SK-N-SH (cell line): ENCODE measurements at regions not wholly inside any gene's neighbourhood (a gene's known extent, or its start where the extent isn't known, plus 50 kb on each side); places are given as distances from the start of the nearest gene placed in this dataset.
"Not testable (repeated sequence)": the region's sequence is repeated elsewhere in the genome, so short reads cannot be mapped to it uniquely, and the experiment has no call there.

ENCODE experiments used
- CTCF ChIA-PET: fragments of 300-600, 350-600 bp; formaldehyde crosslinking; extraction: SDS; loops from one replicate; lab custom pipeline; 2021; lab: Yijun Ruan, JAX
- POLR2A ChIA-PET: fragments of 350-600 bp; sonication (Branson Sonifier 250); formaldehyde crosslinking; extraction: SDS; loops from one replicate; lab custom pipeline; 2020; ENCODE audit warnings: antibody characterized with exemption, inconsistent platforms; lab: Yijun Ruan, JAX
- DNase-seq: peaks from one replicate; pipeline ENCODE4 v3.0.0; 2012
- H2AFZ ChIP-seq: fragments of 200-600 bp; sonication (generic); 2 replicates; pipeline ENCODE4 v1.8.1; 2016; ENCODE audit warnings: antibody characterized with exemption, mild to moderate bottlenecking, low read depth
- H3F3A ChIP-seq: fragments of 200-600 bp; sonication (generic); replicated peaks from 2 replicates; pipeline ENCODE3; 2016; ENCODE audit warnings: antibody characterized with exemption, mild to moderate bottlenecking; ENCODE audit not compliant: insufficient read depth
- H3K27ac ChIP-seq, 2 experiments: fragments of 200-500 bp in 1 of 2; fragments of 200-600 bp in 1 of 2; sonication (Bioruptor generic) in 1 of 2; sonication (generic), shearing (Covaris generic) in 1 of 2; 2 replicates each; pipeline versions ENCODE4 v1.5.1 to v1.6.1; 2014 to 2016; ENCODE audit warnings: low read depth in 2 of 2, inconsistent platforms in 1 of 2, low read length in 1 of 2, mild to moderate bottlenecking in 1 of 2, mixed read lengths in 1 of 2
- H3K27me3 ChIP-seq: fragments of 200-600 bp; sonication (generic), shearing (Covaris generic); 2 replicates; pipeline ENCODE4 v1.6.1; 2016; ENCODE audit warnings: mixed run types; ENCODE audit not compliant: insufficient read depth
- H3K36me3 ChIP-seq, 2 experiments: fragments of 200-500 bp in 1 of 2; fragments of 200-600 bp in 1 of 2; sonication (Bioruptor generic) in 1 of 2; sonication (generic) in 1 of 2; replicated peaks in 1 of 2; 2 replicates each; pipeline versions ENCODE3 to v1.5.1; 2014 to 2016; ENCODE audit warnings: low read length in 1 of 2, mild to moderate bottlenecking in 1 of 2; ENCODE audit not compliant: insufficient read depth in 2 of 2, control insufficient read depth in 1 of 2
- H3K4me1 ChIP-seq, 2 experiments: fragments of 200-500 bp in 1 of 2; fragments of 200-600 bp in 1 of 2; sonication (Bioruptor generic) in 1 of 2; sonication (generic), shearing (Covaris generic) in 1 of 2; 2 replicates each; pipeline versions ENCODE4 v1.5.1 to v1.6.1; 2014 to 2016; ENCODE audit warnings: low read depth in 1 of 2, low read length in 1 of 2, mixed run types in 1 of 2; ENCODE audit not compliant: insufficient read depth in 2 of 2, control insufficient read depth in 1 of 2
- H3K4me2 ChIP-seq: fragments of 200-600 bp; sonication (generic), shearing (Covaris generic); 2 replicates; pipeline ENCODE4 v1.6.1; 2017; ENCODE audit warnings: mixed run types
- H3K4me3 ChIP-seq, 2 experiments: fragments of 200-500 bp in 1 of 2; fragments of 200-600 bp in 1 of 2; sonication (Bioruptor generic) in 1 of 2; sonication (generic), shearing (Covaris generic) in 1 of 2; 2 replicates each; pipeline versions ENCODE4 v1.5.1 to v1.8.1; 2014 to 2016; ENCODE audit warnings: low read depth in 2 of 2, inconsistent platforms in 1 of 2, low read length in 1 of 2, mild to moderate bottlenecking in 1 of 2, mixed read lengths in 1 of 2, moderate library complexity in 1 of 2
- H3K79me2 ChIP-seq: fragments of 200-600 bp; sonication (generic); 2 replicates; pipeline ENCODE4 v1.8.1; 2017; ENCODE audit warnings: mild to moderate bottlenecking; ENCODE audit not compliant: insufficient read depth
- H3K9ac ChIP-seq: fragments of 200-600 bp; sonication (generic); 2 replicates; pipeline ENCODE4 v1.6.1; 2017; ENCODE audit warnings: mixed run types
- H3K9me2 ChIP-seq: fragments of 200-600 bp; sonication (generic); 2 replicates; pipeline ENCODE4 v1.6.1; 2017; ENCODE audit warnings: mixed run types
- H3K9me3 ChIP-seq: fragments of 200-600 bp; sonication (generic); 2 replicates; pipeline ENCODE4 v1.6.1; 2017; ENCODE audit warnings: mixed run types, mild to moderate bottlenecking, moderate library complexity
- H4K20me1 ChIP-seq: fragments of 200-600 bp; sonication (generic); 2 replicates; pipeline ENCODE4 v1.6.1; 2017; ENCODE audit warnings: mild to moderate bottlenecking, mixed run types; ENCODE audit not compliant: insufficient read depth
- ELF1 ChIP-seq: IDR thresholded peaks from 2 replicates; pipeline ENCODE4 v1.4.0; 2012
- EZH2phosphoT487 ChIP-seq: fragments of 200-600 bp; sonication (generic); IDR thresholded peaks from 2 replicates; pipeline ENCODE4 v1.6.1; 2017; ENCODE audit warnings: low read depth, mixed run types, mild to moderate bottlenecking, antibody characterized with exemption, moderate library complexity, borderline replicate concordance
- FOXM1 ChIP-seq: IDR thresholded peaks from 2 replicates; pipeline ENCODE4 v1.4.0; 2012; ENCODE audit warnings: low read depth, mild to moderate bottlenecking
- GABPA ChIP-seq: IDR thresholded peaks from 2 replicates; pipeline ENCODE4 v1.4.0; 2012; ENCODE audit warnings: low read depth, mild to moderate bottlenecking
- JUND ChIP-seq: IDR thresholded peaks from 2 replicates; pipeline ENCODE4 v1.4.0; 2012
- MEF2A ChIP-seq: IDR thresholded peaks from 2 replicates; pipeline ENCODE4 v1.4.0; 2012; ENCODE audit warnings: low read depth, borderline replicate concordance
- NRF1 ChIP-seq: IDR thresholded peaks from 2 replicates; pipeline ENCODE4 v1.6.1; 2012; ENCODE audit warnings: low read depth, mild to moderate bottlenecking, low read length
- POLR2AphosphoS5 ChIP-seq: IDR thresholded peaks from 2 replicates; pipeline ENCODE4 v1.6.1; 2012; ENCODE audit warnings: low read depth, low read length
- RCOR1 ChIP-seq: fragments of 150-350 bp; IDR thresholded peaks from 2 replicates; pipeline ENCODE4 v1.6.1; 2017; ENCODE audit warnings: antibody characterized with exemption, low read length
- RXRA ChIP-seq: IDR thresholded peaks from 2 replicates; pipeline ENCODE4 v1.4.0; 2012; ENCODE audit warnings: low read depth, mild to moderate bottlenecking, borderline replicate concordance
- SMC3 ChIP-seq: IDR thresholded peaks from 2 replicates; pipeline ENCODE4 v1.6.1; 2012; ENCODE audit warnings: low read depth, low read length, improper control_type of control experiment
- TAF1 ChIP-seq: IDR thresholded peaks from 2 replicates; pipeline ENCODE4 v1.6.1; 2012; ENCODE audit warnings: low read depth, mild to moderate bottlenecking, low read length, moderate library complexity, borderline replicate concordance
- TCF12 ChIP-seq: IDR thresholded peaks from 2 replicates; pipeline ENCODE4 v1.4.0; 2012
- TEAD4 ChIP-seq: IDR thresholded peaks from 2 replicates; pipeline ENCODE4 v1.4.0; 2012; ENCODE audit warnings: mild to moderate bottlenecking, borderline replicate concordance; ENCODE audit not compliant: insufficient read depth
- YY1 ChIP-seq: IDR thresholded peaks from 2 replicates; pipeline ENCODE4 v1.4.0; 2012; ENCODE audit warnings: low read depth, mild to moderate bottlenecking
- WGBS: methylation state at CpG from one replicate; pipeline ENCODE4 v1.1.6; 2017; ENCODE audit warnings: low lambda C conversion rate; 5-methylcytosine and 5-hydroxymethylcytosine counted together
- TF ChIP-seq, protein P1 (sequence below): IDR thresholded peaks from 2 replicates; pipeline ENCODE4 v1.4.0; 2012; ENCODE audit warnings: low read depth, borderline replicate concordance
- TF ChIP-seq, protein P2 (sequence below): IDR thresholded peaks from 2 replicates; pipeline ENCODE4 v1.4.0; 2012; ENCODE audit warnings: low read depth
- TF ChIP-seq, protein P3 (sequence below): IDR thresholded peaks from 2 replicates; pipeline ENCODE4 v1.4.0; 2012; ENCODE audit warnings: low read depth, borderline replicate concordance
- TF ChIP-seq, protein P4 (sequence below): IDR thresholded peaks from 2 replicates; pipeline ENCODE4; 2012
- TF ChIP-seq, protein P5 (sequence below): fragments of 150-350 bp; IDR thresholded peaks from 2 replicates; pipeline ENCODE4 v1.6.1; 2016; ENCODE audit warnings: mild to moderate bottlenecking, low read depth, low read length

DNA sequence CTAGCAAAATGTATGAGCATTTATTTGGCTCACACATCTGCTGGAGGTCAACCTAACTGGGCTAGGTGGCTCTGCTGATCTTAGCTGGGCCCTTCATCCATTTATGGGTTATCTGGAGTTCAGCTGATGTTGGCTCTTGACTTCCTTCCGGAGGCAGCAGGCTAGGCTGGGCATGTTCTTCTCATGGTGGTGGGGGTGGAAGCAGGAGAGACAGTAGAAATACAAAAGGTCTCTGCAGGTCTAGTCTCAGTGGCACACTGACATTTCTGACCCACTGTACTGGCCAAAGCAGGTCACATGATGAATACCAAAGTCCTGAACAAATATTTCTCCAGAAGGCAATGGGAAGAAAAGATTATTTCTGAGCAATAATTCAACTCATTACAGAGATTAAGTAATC is 334.6 kb downstream of the CRPPA start:
- no peaks in the 10 kb centered on the region for H3K9me3 ChIP-seq
- POLR2A ChIA-PET: no interaction called here
- H3K4me2 ChIP-seq: no peak overlapping the region
- peaks cover 12 to 15% of the 10 kb centered on the region in 2 experiments; a peak in 3 of 4 replicates for H3K4me1 ChIP-seq
- H3K9me2 ChIP-seq: peaks cover 3% of the 10 kb centered on the region; the same call in 1 of the 2 replicates
- H3K4me3 ChIP-seq: no peak overlapping the region
- no peak overlapping the region for H3K27ac ChIP-seq
- DNase-seq: no peak
- H4K20me1 ChIP-seq: no peaks in the 10 kb centered on the region
- WGBS: 25% methylated on average over 1 of the region's 1 CpG
- no peak overlapping the region for H2AFZ ChIP-seq
- H3K36me3 ChIP-seq: no peaks in the 10 kb centered on the region
- H3K79me2 ChIP-seq: no peaks in the 10 kb centered on the region
- no peak for TF ChIP-seq POLR2AphosphoS5
- TF ChIP-seq RCOR1: no peak
- TF ChIP-seq ELF1: no peak
- no peak for TF ChIP-seq TEAD4
- no peak for TF ChIP-seq RXRA
- TF ChIP-seq, protein P1, sequence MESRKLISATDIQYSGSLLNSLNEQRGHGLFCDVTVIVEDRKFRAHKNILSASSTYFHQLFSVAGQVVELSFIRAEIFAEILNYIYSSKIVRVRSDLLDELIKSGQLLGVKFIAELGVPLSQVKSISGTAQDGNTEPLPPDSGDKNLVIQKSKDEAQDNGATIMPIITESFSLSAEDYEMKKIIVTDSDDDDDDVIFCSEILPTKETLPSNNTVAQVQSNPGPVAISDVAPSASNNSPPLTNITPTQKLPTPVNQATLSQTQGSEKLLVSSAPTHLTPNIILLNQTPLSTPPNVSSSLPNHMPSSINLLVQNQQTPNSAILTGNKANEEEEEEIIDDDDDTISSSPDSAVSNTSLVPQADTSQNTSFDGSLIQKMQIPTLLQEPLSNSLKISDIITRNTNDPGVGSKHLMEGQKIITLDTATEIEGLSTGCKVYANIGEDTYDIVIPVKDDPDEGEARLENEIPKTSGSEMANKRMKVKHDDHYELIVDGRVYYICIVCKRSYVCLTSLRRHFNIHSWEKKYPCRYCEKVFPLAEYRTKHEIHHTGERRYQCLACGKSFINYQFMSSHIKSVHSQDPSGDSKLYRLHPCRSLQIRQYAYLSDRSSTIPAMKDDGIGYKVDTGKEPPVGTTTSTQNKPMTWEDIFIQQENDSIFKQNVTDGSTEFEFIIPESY: no peak
- no peak for TF ChIP-seq JUND
- no peak for TF ChIP-seq SMC3
- TF ChIP-seq, protein P2, sequence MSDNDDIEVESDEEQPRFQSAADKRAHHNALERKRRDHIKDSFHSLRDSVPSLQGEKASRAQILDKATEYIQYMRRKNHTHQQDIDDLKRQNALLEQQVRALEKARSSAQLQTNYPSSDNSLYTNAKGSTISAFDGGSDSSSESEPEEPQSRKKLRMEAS: no peak
- TF ChIP-seq TAF1: no peak
- no peak for TF ChIP-seq EZH2phosphoT487
- TF ChIP-seq MEF2A: no peak
- TF ChIP-seq TCF12: no peak
- no peak for TF ChIP-seq FOXM1
- TF ChIP-seq, protein P3, sequence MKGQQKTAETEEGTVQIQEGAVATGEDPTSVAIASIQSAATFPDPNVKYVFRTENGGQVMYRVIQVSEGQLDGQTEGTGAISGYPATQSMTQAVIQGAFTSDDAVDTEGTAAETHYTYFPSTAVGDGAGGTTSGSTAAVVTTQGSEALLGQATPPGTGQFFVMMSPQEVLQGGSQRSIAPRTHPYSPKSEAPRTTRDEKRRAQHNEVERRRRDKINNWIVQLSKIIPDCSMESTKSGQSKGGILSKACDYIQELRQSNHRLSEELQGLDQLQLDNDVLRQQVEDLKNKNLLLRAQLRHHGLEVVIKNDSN: no peak
- TF ChIP-seq GABPA: no peak
- TF ChIP-seq YY1: no peak
- TF ChIP-seq NRF1: no peak
- TF ChIP-seq, protein P4, sequence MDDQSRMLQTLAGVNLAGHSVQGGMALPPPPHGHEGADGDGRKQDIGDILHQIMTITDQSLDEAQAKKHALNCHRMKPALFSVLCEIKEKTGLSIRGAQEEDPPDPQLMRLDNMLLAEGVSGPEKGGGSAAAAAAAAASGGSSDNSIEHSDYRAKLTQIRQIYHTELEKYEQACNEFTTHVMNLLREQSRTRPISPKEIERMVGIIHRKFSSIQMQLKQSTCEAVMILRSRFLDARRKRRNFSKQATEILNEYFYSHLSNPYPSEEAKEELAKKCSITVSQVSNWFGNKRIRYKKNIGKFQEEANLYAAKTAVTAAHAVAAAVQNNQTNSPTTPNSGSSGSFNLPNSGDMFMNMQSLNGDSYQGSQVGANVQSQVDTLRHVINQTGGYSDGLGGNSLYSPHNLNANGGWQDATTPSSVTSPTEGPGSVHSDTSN: no peak
- TF ChIP-seq, protein P5, sequence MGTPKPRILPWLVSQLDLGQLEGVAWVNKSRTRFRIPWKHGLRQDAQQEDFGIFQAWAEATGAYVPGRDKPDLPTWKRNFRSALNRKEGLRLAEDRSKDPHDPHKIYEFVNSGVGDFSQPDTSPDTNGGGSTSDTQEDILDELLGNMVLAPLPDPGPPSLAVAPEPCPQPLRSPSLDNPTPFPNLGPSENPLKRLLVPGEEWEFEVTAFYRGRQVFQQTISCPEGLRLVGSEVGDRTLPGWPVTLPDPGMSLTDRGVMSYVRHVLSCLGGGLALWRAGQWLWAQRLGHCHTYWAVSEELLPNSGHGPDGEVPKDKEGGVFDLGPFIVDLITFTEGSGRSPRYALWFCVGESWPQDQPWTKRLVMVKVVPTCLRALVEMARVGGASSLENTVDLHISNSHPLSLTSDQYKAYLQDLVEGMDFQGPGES: no peak
- CTCF ChIA-PET: no interaction called here
- H3K9ac ChIP-seq: no peak overlapping the region
- H3F3A ChIP-seq: no peaks in the 10 kb centered on the region
- H3K27me3 ChIP-seq: no peaks in the 10 kb centered on the region

DNA sequence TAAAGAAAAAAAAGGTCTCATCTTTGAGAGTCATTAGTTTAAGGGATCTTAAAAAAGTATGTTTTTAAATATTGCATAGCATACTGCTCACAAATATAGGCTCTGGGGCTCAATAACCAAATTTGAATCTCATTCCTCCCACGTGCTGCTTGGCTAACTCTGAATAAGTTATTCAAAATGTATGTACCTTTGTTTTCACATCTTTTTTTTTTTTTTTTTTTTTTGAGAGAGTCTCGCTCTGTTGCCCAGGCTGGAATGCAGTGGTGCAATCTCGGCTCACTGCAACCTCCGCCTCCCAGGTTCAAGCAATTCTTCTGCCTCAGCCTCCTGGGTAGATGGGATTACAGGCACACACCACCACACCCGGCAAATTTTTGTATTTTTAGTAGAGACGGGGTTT is 335.6 kb downstream of the CRPPA start:
- H3K9me3 ChIP-seq, H3K9me2 ChIP-seq, H3K4me3 ChIP-seq, H2AFZ ChIP-seq, H3K27ac ChIP-seq, H3K79me2 ChIP-seq, H4K20me1 ChIP-seq, H3K4me2 ChIP-seq, DNase-seq, H3K27me3 ChIP-seq, H3F3A ChIP-seq, H3K9ac ChIP-seq, H3K36me3 ChIP-seq, POLR2A ChIA-PET: not testable (repeated sequence)
- peaks cover 12 to 15% of the 10 kb centered on the region in 2 experiments; a peak in 3 of 4 replicates for H3K4me1 ChIP-seq
- CTCF ChIA-PET: interaction anchor here (2.2 kb wide), 1 partner anchor 12 kb away, joined by 14 read pairs; no protein-coding TSS in a partner anchor
- WGBS: 27% methylated on average over 6 of the region's 6 CpGs
